ENCODE measurements at regions not wholly inside any gene's neighbourhood (a gene's known extent, or its start where the extent isn't known, plus 50 kb on each side); places are given as distances from the start of the nearest gene placed in this dataset.

GRCh38 chr15:62288361-62289017 lies 123.4 kb upstream of the C2CD4B start:
- TF ChIP-seq CTCF (conservative IDR thresholded peaks at IDR 0.05) (no peak), ZFX (IDR thresholded peaks at IDR 0.05) (no peak)
- no peak overlapping the region for H3K27ac ChIP-seq

- TF ChIP-seq CTCF (conservative IDR thresholded peaks at IDR 0.05) (no peak), ZFX (IDR thresholded peaks at IDR 0.05) (no peak)
- H3K27ac ChIP-seq, result no peak overlapping the region
These were observed 126.2 kb upstream of the C2CD4B start for GRCh38 chr15:62291262-62291661.

GRCh38 chr15:62296756-62297507 lies 131.8 kb upstream of the C2CD4B start:
- TF ChIP-seq CTCF (conservative IDR thresholded peaks at IDR 0.05) (no peak), ZFX (IDR thresholded peaks at IDR 0.05) (no peak)
- H3K27ac ChIP-seq, result no peak overlapping the region

- no peak overlapping the region for H3K27ac ChIP-seq
These were observed 132.4 kb upstream of the C2CD4B start for GRCh38 chr15:62297522-62297921.

GRCh38 chr15:62297933-62298332 lies 132.8 kb upstream of the C2CD4B start:
- no peak overlapping the region for H3K27ac ChIP-seq
- TF ChIP-seq ZFX (IDR thresholded peaks at IDR 0.05) (no peak), CTCF (conservative IDR thresholded peaks at IDR 0.05) (no peak)

More at GRCh38 chr15:62297522-62297921, 132.4 kb upstream of the C2CD4B start:
- TF ChIP-seq ZFX (IDR thresholded peaks at IDR 0.05), result no peak
- no peak for TF ChIP-seq CTCF (conservative IDR thresholded peaks at IDR 0.05)

- no peak for TF ChIP-seq ZFX (IDR thresholded peaks at IDR 0.05)
- H3K27ac ChIP-seq, result no peak overlapping the region
These were observed 133.7 kb upstream of the C2CD4B start for GRCh38 chr15:62298811-62299210.

- no peak overlapping the region for H3K27ac ChIP-seq
- TF ChIP-seq CTCF (conservative IDR thresholded peaks at IDR 0.05) (no peak), ZFX (IDR thresholded peaks at IDR 0.05) (no peak)
These were observed 134.5 kb upstream of the C2CD4B start for GRCh38 chr15:62299541-62299940.
